Aorta (tissue), 5 donors: ENCODE measurements at regions not wholly inside any gene's neighbourhood (a gene's known extent, or its start where the extent isn't known, plus 50 kb on each side); places are given as distances from the start of the nearest gene placed in this dataset.
"Not testable (repeated sequence)": the region's sequence is repeated elsewhere in the genome, so short reads cannot be mapped to it uniquely, and the experiment has no call there.

ENCODE experiments used
- ATAC-seq: fragments of 200-7000 bp; cut with Tn5 transposase; one replicate; pipeline ENCODE4 v1.9.1; 2022; ENCODE audit warnings: moderate library complexity; ENCODE audit not compliant: low FRiP score
- DNase-seq, 2 donors: peaks; one replicate each; pipeline ENCODE4 v3.0.0-alpha.2; 2020
- H3K27ac ChIP-seq, 2 donors: one replicate each; pipeline ENCODE4 v1.5.1; 2013; ENCODE audit warnings: low read length in 2 of 2, mild to moderate bottlenecking in 2 of 2, moderate library complexity in 2 of 2, control low read depth in 1 of 2, inconsistent platforms in 1 of 2, low read depth in 1 of 2
- H3K27me3 ChIP-seq, 2 donors: one replicate each; pipeline ENCODE4 v1.6.1; 2013; ENCODE audit warnings: control low read depth in 1 of 2, low read length in 1 of 2, mild to moderate bottlenecking in 1 of 2, moderate library complexity in 1 of 2; ENCODE audit not compliant: insufficient read depth in 2 of 2, control insufficient read depth in 1 of 2
- H3K36me3 ChIP-seq, 2 donors: one replicate each; pipeline ENCODE4 v1.6.1; 2013; ENCODE audit warnings: control low read depth in 1 of 2, low read length in 1 of 2, mild to moderate bottlenecking in 1 of 2; ENCODE audit not compliant: insufficient read depth in 2 of 2, control insufficient read depth in 1 of 2
- H3K4me1 ChIP-seq, 2 donors: one replicate each; pipeline ENCODE4 v1.6.1; 2013; ENCODE audit warnings: low read length in 2 of 2, control low read depth in 1 of 2, mild to moderate bottlenecking in 1 of 2, moderate library complexity in 1 of 2; ENCODE audit not compliant: insufficient read depth in 2 of 2, control insufficient read depth in 1 of 2
- H3K4me3 ChIP-seq, 2 donors: one replicate each; pipeline ENCODE4 v1.5.1; 2013; ENCODE audit warnings: low read length in 2 of 2, control low read depth in 1 of 2, mild to moderate bottlenecking in 1 of 2
- H3K9me3 ChIP-seq: one replicate; pipeline ENCODE4 v1.6.1; 2013; ENCODE audit warnings: mild to moderate bottlenecking, low read length; ENCODE audit not compliant: control insufficient read depth
- WGBS, 2 donors: extraction: QIAGEN DNeasy Blood & Tissue Kit; methylation state at CpG; one replicate each; pipeline ENCODE4 v1.1.7; 2013; 5-methylcytosine and 5-hydroxymethylcytosine counted together
- intact Hi-C, 2 donors: fragments of 100-400 bp; cut with DNase I; formaldehyde crosslinking; loops; one replicate each; pipeline versions ENCODE4 v1.14.2 to v1.15.0; 2022
- donor health status: healthy with polysubstance abuse.
- donor health status: Bipolar disorder and iron deficiency.
- donor health status: DM: no; HTN: no; CAD: no.
- donor health status: DM: no; HTN: no; CAD: no.
- donor health status: DM: yes; HTN: yes; CAD: no.

- H3K4me3 ChIP-seq = no peak overlapping the region
- no peaks in the 10 kb centered on the region for H3K4me1 ChIP-seq
- peaks cover 5% of the 10 kb centered on the region for H3K9me3 ChIP-seq
- WGBS, 2 donors = 9 to 11% methylated on average over 16 of the region's 16 CpGs
- DNase-seq (no peak), ATAC-seq (no peak)
- H3K27me3 ChIP-seq = no peaks in the 10 kb centered on the region
- H3K27ac ChIP-seq = no peak overlapping the region
- intact Hi-C loops = no loop called here
- H3K36me3 ChIP-seq = no peaks in the 10 kb centered on the region
These were observed 138.9 kb upstream of the USP29 start for GRCh38 chr19:56980906-56981305.

GRCh38 chr19:56981440-56981839 lies 138.3 kb upstream of the USP29 start:
- H3K27ac ChIP-seq, H3K36me3 ChIP-seq, DNase-seq, H3K9me3 ChIP-seq, ATAC-seq, H3K27me3 ChIP-seq, intact Hi-C loops, H3K4me3 ChIP-seq, H3K4me1 ChIP-seq: not testable (repeated sequence)
- WGBS, 2 donors = 68% methylated on average over 10 of the region's 10 CpGs

GRCh38 chr19:56983171-56983570 lies 136.6 kb upstream of the USP29 start:
- 47 to 57% methylated on average over 7 of the region's 7 CpGs for WGBS, 2 donors
- DNase-seq = no peak

GRCh38 chr19:56983804-56984203 lies 136.0 kb upstream of the USP29 start:
- Histone ChIP-seq H3K4me3 (no peak overlapping the region), H3K36me3 (no peaks in the 10 kb centered on the region), H3K27ac (no peak overlapping the region), H3K9me3 (peaks cover 5% of the 10 kb centered on the region), H3K27me3 (no peaks in the 10 kb centered on the region), H3K4me1 (no peaks in the 10 kb centered on the region)
- DNase-seq (no peak), ATAC-seq (no peak)
- intact Hi-C loops = no loop called here
- WGBS, 2 donors = 79% methylated on average over 3 of the region's 3 CpGs

More at GRCh38 chr19:56983171-56983570, 136.6 kb upstream of the USP29 start:
- peaks cover 5% of the 10 kb centered on the region for H3K9me3 ChIP-seq
- no peaks in the 10 kb centered on the region for H3K4me1 ChIP-seq
- H3K4me3 ChIP-seq = no peak overlapping the region
- H3K27ac ChIP-seq = no peak overlapping the region
- H3K27me3 ChIP-seq = no peaks in the 10 kb centered on the region
- no peak for ATAC-seq
- no peaks in the 10 kb centered on the region for H3K36me3 ChIP-seq
- intact Hi-C loops = no loop called here

- WGBS, 2 donors = 49 to 56% methylated on average over 9 of the region's 9 CpGs
- no peaks in the 10 kb centered on the region for H3K4me1 ChIP-seq
- H3K9me3 ChIP-seq = peaks cover 5% of the 10 kb centered on the region
- no peaks in the 10 kb centered on the region for H3K27me3 ChIP-seq
- DNase-seq (no peak), ATAC-seq (no peak)
- no peak overlapping the region for H3K4me3 ChIP-seq
- intact Hi-C loops = no loop called here
- no peaks in the 10 kb centered on the region for H3K36me3 ChIP-seq
- H3K27ac ChIP-seq = no peak overlapping the region
These were observed 133.4 kb upstream of the USP29 start for GRCh38 chr19:56986386-56986785.

GRCh38 chr19:56987184-56987583 lies 132.6 kb upstream of the USP29 start:
- Histone ChIP-seq H3K9me3 (peaks cover 6% of the 10 kb centered on the region), H3K4me3 (no peak overlapping the region), H3K27ac (no peak overlapping the region), H3K27me3 (no peaks in the 10 kb centered on the region), H3K4me1 (no peaks in the 10 kb centered on the region), H3K36me3 (no peaks in the 10 kb centered on the region)
- 76 to 78% methylated on average over 15 of the region's 15 CpGs for WGBS, 2 donors
- DNase-seq (no peak), ATAC-seq (no peak)
- intact Hi-C loops = no loop called here

GRCh38 chr19:56988299-56988698 lies 131.5 kb upstream of the USP29 start:
- H3K4me3 ChIP-seq = no peak overlapping the region
- no peaks in the 10 kb centered on the region for H3K27me3 ChIP-seq
- H3K9me3 ChIP-seq = peaks cover 6% of the 10 kb centered on the region
- DNase-seq (no peak), ATAC-seq (no peak)
- H3K36me3 ChIP-seq = no peaks in the 10 kb centered on the region
- H3K27ac ChIP-seq = no peak overlapping the region
- intact Hi-C loops = no loop called here
- H3K4me1 ChIP-seq = no peaks in the 10 kb centered on the region
- WGBS, 2 donors = 17% methylated on average over 5 of the region's 5 CpGs

- Histone ChIP-seq H3K27me3 (no peaks in the 10 kb centered on the region), H3K36me3 (no peaks in the 10 kb centered on the region), H3K4me3 (no peak overlapping the region), H3K4me1 (no peaks in the 10 kb centered on the region), H3K9me3 (peaks cover 2% of the 10 kb centered on the region), H3K27ac (no peak overlapping the region)
- ATAC-seq (no peak), DNase-seq (no peak)
- intact Hi-C loops = no loop called here
- WGBS, 2 donors = 58 to 63% methylated on average over 7 of the region's 7 CpGs
These were observed 127.9 kb upstream of the USP29 start for GRCh38 chr19:56991912-56992311.

- intact Hi-C loops = no loop called here
- ATAC-seq (no peak), DNase-seq (no peak)
- Histone ChIP-seq H3K27me3 (no peaks in the 10 kb centered on the region), H3K4me3 (no peak overlapping the region), H3K4me1 (no peaks in the 10 kb centered on the region), H3K27ac (no peak overlapping the region), H3K36me3 (no peaks in the 10 kb centered on the region), H3K9me3 (peaks cover 2% of the 10 kb centered on the region)
- WGBS, 2 donors = 81 to 83% methylated on average over 8 of the region's 8 CpGs
These were observed 125.9 kb upstream of the USP29 start for GRCh38 chr19:56993851-56994250.
